ENCODE measurements at regions not wholly inside any gene's neighbourhood (a gene's known extent, or its start where the extent isn't known, plus 50 kb on each side); places are given as distances from the start of the nearest gene placed in this dataset.
"Not testable (repeated sequence)": the region's sequence is repeated elsewhere in the genome, so short reads cannot be mapped to it uniquely, and the experiment has no call there.

DNA sequence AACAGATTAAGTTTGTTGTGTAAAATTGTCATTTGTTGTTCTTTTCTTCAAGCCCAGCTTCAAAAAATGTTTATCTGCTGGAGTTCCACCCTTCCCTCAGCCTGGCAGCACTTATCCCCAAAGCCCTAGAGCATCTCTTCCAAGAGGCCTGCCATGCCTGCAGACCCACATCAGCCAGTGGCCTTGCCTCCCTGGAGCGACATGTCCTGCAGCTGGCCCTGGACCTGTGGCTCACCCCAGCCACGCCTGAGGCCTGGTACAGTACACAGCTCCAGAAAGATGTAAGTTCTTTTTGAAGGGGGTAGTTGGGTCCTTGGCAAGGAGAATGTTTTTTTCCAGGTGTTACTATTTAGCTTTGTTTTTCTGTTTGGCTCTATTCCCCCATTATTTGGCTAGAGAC is 124.8 kb downstream of the CD164 start:
- ATAC-seq (ENCODE audit: low FRiP score), result no peak
- no peak for DNase-seq (ENCODE audit: low spot score)

GRCh38 chr6:109255946-109256640 is 126.2 kb downstream of the CD164 start:
- no peak for ATAC-seq (ENCODE audit: low FRiP score)
- DNase-seq (ENCODE audit: low spot score), result no peak
- TF ChIP-seq, protein P1, sequence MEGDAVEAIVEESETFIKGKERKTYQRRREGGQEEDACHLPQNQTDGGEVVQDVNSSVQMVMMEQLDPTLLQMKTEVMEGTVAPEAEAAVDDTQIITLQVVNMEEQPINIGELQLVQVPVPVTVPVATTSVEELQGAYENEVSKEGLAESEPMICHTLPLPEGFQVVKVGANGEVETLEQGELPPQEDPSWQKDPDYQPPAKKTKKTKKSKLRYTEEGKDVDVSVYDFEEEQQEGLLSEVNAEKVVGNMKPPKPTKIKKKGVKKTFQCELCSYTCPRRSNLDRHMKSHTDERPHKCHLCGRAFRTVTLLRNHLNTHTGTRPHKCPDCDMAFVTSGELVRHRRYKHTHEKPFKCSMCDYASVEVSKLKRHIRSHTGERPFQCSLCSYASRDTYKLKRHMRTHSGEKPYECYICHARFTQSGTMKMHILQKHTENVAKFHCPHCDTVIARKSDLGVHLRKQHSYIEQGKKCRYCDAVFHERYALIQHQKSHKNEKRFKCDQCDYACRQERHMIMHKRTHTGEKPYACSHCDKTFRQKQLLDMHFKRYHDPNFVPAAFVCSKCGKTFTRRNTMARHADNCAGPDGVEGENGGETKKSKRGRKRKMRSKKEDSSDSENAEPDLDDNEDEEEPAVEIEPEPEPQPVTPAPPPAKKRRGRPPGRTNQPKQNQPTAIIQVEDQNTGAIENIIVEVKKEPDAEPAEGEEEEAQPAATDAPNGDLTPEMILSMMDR (IDR thresholded peaks at IDR 0.05), result no peak

More for the DNA sequence above, 124.8 kb downstream of the CD164 start:
- TF ChIP-seq, protein P1 (IDR thresholded peaks at IDR 0.05), result no peak

DNA sequence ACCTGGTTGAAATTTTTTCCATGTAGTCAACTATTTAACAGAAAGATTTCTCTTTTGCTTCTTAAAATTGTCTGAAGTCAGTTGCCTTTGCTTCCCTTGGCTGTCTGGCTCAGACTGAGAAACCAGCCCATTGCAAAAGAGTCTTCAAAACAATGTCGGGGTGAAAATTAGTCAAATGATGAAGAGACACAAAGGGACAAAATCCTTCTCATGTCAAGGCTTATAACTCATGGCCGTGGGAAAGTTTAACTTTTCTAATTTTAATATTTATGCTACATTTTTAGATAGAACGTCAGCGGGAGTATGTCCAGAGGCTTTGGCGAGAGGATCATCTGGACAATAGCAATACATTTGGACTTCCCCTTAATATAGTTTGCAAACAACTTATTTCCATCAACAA is 127.2 kb downstream of the CD164 start:
- TF ChIP-seq, protein P1 (IDR thresholded peaks at IDR 0.05), result no peak
- no peak for DNase-seq (ENCODE audit: low spot score)
- ATAC-seq (ENCODE audit: low FRiP score), result no peak

DNA sequence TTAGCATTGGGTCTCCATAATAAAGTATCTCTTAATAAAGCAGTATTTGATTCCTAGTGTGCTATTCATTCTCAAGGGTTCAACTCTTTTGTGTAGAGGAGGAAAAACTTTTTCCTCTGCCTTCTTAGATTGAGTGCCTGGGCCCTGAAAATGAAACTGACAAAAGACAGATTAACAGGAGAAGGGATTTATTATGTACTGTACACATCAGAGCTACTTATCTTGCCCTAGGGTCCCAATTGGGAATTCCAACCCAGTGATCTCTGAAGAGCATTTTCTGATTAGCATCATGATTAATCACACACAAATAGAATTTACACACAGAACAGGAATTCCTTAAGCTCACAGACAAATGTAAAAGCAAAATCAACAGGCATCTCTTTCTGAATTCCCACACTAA is 128.9 kb downstream of the CD164 start:
- TF ChIP-seq, protein P1 (IDR thresholded peaks at IDR 0.05), result no peak
- DNase-seq (ENCODE audit: low spot score) (no peak), ATAC-seq (ENCODE audit: low FRiP score) (no peak)

DNA sequence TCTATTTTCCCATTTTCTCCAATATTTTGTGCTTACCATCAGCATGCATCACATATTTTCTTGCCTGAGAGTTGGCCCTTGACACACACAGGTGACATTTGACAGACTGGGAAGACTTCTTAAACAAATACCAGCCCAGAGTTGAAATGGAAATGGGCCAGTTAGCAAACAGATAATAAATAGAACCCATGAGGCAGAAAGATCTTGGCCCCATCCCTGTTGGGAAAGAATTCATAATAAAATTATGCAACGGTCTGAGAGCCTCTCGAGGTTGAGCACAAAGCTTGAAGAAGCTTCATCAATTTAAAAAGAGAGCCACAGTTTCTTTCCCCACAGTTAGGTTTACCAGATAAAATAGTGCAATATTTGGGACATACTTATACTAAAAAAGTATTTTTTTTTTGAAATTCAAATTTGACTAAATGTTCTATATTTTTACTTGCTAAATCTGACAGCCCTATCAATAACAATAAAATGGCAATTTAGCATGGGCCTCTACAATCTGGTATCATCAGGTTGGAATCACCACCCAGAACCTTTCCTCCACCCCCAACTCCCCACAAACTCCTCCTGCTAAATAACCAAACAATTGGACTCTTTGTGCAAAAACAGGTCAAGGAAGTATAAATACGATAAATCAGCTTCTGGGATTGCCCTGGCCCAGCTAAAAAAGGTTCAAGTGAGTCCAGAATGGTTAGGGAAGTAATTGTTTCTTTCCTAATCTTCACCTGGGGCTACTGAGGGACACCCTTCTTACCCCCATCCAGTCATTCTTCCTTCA is 129.8 kb downstream of the CD164 start:
- DNase-seq (ENCODE audit: low spot score) (no peak), ATAC-seq (ENCODE audit: low FRiP score) (no peak)
- TF ChIP-seq, protein P1 (IDR thresholded peaks at IDR 0.05), result no peak

DNA sequence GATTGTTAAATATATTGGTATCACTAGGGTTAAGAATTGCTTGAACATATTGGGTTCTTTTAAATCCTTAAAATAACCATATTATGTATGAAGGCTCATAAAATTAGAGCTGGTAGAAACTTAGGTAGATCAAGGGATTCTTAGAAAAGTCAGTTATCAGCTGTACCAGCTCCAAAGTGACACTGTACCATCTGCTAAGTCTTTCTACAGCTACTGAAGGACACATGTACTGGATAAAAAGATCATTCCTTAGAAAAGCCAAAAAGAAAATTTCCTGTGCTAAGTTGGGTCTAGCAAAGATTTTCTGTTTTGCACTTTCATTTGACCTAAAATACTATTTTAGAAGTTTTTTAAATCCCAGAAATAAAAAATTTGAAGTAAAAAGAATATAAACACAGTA is 130.4 kb downstream of the CD164 start:
- no peak for ATAC-seq (ENCODE audit: low FRiP score)
- no peak for DNase-seq (ENCODE audit: low spot score)
- TF ChIP-seq, protein P1 (IDR thresholded peaks at IDR 0.05), result no peak

- not testable (repeated sequence) for DNase-seq (ENCODE audit: low spot score); ATAC-seq (ENCODE audit: low FRiP score)
Observed at GRCh38 chr6:109250544-109251156, 131.6 kb downstream of the CD164 start.
